ENCODE measurements at regions not wholly inside any gene's neighbourhood (a gene's known extent, or its start where the extent isn't known, plus 50 kb on each side); places are given as distances from the start of the nearest gene placed in this dataset.
"Not testable (repeated sequence)": the region's sequence is repeated elsewhere in the genome, so short reads cannot be mapped to it uniquely, and the experiment has no call there.

- in situ Hi-C loops (cut with HindIII; ENCODE audit: low sequenced_read_pairs), result no loop called here
Observed at GRCh38 chr18:1039421-1039820, 134.8 kb downstream of the ADCYAP1 start.

GRCh38 chr18:1043039-1043438 lies 138.4 kb downstream of the ADCYAP1 start:
- in situ Hi-C loops (cut with HindIII; ENCODE audit: low sequenced_read_pairs), result not testable (repeated sequence)

- in situ Hi-C loops (cut with HindIII; ENCODE audit: low sequenced_read_pairs), result no loop called here
Observed at GRCh38 chr18:1045658-1046057, 141.0 kb downstream of the ADCYAP1 start.

- in situ Hi-C loops (cut with HindIII; ENCODE audit: low sequenced_read_pairs), result no loop called here
Observed at GRCh38 chr18:1047406-1047805, 142.7 kb downstream of the ADCYAP1 start.

- in situ Hi-C loops (cut with HindIII; ENCODE audit: low sequenced_read_pairs), result no loop called here
Observed at GRCh38 chr18:1048032-1048431, 143.4 kb downstream of the ADCYAP1 start.

GRCh38 chr18:1049173-1049572 lies 144.5 kb downstream of the ADCYAP1 start:
- in situ Hi-C loops (cut with HindIII; ENCODE audit: low sequenced_read_pairs), result no loop called here

- in situ Hi-C loops (cut with HindIII; ENCODE audit: low sequenced_read_pairs), result no loop called here
Observed at GRCh38 chr18:1050012-1050657, 145.5 kb downstream of the ADCYAP1 start.

GRCh38 chr18:1052301-1052700 lies 147.6 kb downstream of the ADCYAP1 start:
- in situ Hi-C loops (cut with HindIII; ENCODE audit: low sequenced_read_pairs), result no loop called here

GRCh38 chr18:1053331-1054315 lies 149.0 kb downstream of the ADCYAP1 start:
- in situ Hi-C loops (cut with HindIII; ENCODE audit: low sequenced_read_pairs), result no loop called here

GRCh38 chr18:1056404-1056803 lies 151.7 kb downstream of the ADCYAP1 start:
- in situ Hi-C loops (cut with HindIII; ENCODE audit: low sequenced_read_pairs), result no loop called here

- in situ Hi-C loops (cut with HindIII; ENCODE audit: low sequenced_read_pairs), result no loop called here
Observed at GRCh38 chr18:1057367-1057766, 152.7 kb downstream of the ADCYAP1 start.

GRCh38 chr18:1062588-1062987 lies 157.9 kb downstream of the ADCYAP1 start:
- in situ Hi-C loops (cut with HindIII; ENCODE audit: low sequenced_read_pairs), result no loop called here

- in situ Hi-C loops (cut with HindIII; ENCODE audit: low sequenced_read_pairs), result no loop called here
Observed at GRCh38 chr18:1075322-1075721, 170.7 kb downstream of the ADCYAP1 start.

GRCh38 chr18:1075876-1076275 lies 171.2 kb downstream of the ADCYAP1 start:
- in situ Hi-C loops (cut with HindIII; ENCODE audit: low sequenced_read_pairs), result no loop called here

GRCh38 chr18:1078301-1078700 lies 173.6 kb downstream of the ADCYAP1 start:
- in situ Hi-C loops (cut with HindIII; ENCODE audit: low sequenced_read_pairs), result no loop called here

GRCh38 chr18:1083675-1084074 lies 179.0 kb downstream of the ADCYAP1 start:
- in situ Hi-C loops (cut with HindIII; ENCODE audit: low sequenced_read_pairs), result not testable (repeated sequence)

- in situ Hi-C loops (cut with HindIII; ENCODE audit: low sequenced_read_pairs), result no loop called here
Observed at GRCh38 chr18:1090758-1091157, 186.1 kb downstream of the ADCYAP1 start.

GRCh38 chr18:1092228-1092627 lies 187.6 kb downstream of the ADCYAP1 start:
- in situ Hi-C loops (cut with HindIII; ENCODE audit: low sequenced_read_pairs), result no loop called here

- in situ Hi-C loops (cut with HindIII; ENCODE audit: low sequenced_read_pairs), result no loop called here
Observed at GRCh38 chr18:1094409-1094808, 189.7 kb downstream of the ADCYAP1 start.

GRCh38 chr18:1097991-1098735 lies 193.5 kb downstream of the ADCYAP1 start:
- in situ Hi-C loops (cut with HindIII; ENCODE audit: low sequenced_read_pairs), result not testable (repeated sequence)

GRCh38 chr18:1102848-1103247 lies 198.2 kb downstream of the ADCYAP1 start:
- in situ Hi-C loops (cut with HindIII; ENCODE audit: low sequenced_read_pairs), result no loop called here

All from endothelial cell of hepatic sinusoid (primary cell).